AG04449 (cell line): ENCODE measurements at regions not wholly inside any gene's neighbourhood (a gene's known extent, or its start where the extent isn't known, plus 50 kb on each side); places are given as distances from the start of the nearest gene placed in this dataset.
"Not testable (repeated sequence)": the region's sequence is repeated elsewhere in the genome, so short reads cannot be mapped to it uniquely, and the experiment has no call there.

Source experiments
- CTCF ChIA-PET: fragments of 350-600 bp; formaldehyde crosslinking; extraction: SDS; loops from one replicate; lab custom pipeline; 2021; ENCODE audit warnings: antibody characterized with exemption; lab: Yijun Ruan, JAX
- POLR2A ChIA-PET: fragments of 400-600, 350-600 bp; formaldehyde crosslinking; extraction: SDS; loops from one replicate; lab custom pipeline; 2020; ENCODE audit warnings: antibody characterized with exemption, inconsistent platforms; lab: Yijun Ruan, JAX
- DNase-seq: peaks from one replicate; pipeline ENCODE4 v3.0.0-alpha.2; 2010; ENCODE audit warnings: low read depth, low spot score
- H3K4me3 ChIP-seq: 2 replicates; pipeline ENCODE4 v1.5.1; 2011; ENCODE audit warnings: low read depth, mild to moderate bottlenecking, control low read depth, low read length
- TF ChIP-seq, protein P1 (sequence below): IDR thresholded peaks from one replicate; pipeline ENCODE4 v1.5.1; 2011; ENCODE audit warnings: mild to moderate bottlenecking, moderate library complexity, low read length, control low read depth, inconsistent platforms; ENCODE audit not compliant: insufficient read depth; ENCODE audit errors: missing control alignments

DNA sequence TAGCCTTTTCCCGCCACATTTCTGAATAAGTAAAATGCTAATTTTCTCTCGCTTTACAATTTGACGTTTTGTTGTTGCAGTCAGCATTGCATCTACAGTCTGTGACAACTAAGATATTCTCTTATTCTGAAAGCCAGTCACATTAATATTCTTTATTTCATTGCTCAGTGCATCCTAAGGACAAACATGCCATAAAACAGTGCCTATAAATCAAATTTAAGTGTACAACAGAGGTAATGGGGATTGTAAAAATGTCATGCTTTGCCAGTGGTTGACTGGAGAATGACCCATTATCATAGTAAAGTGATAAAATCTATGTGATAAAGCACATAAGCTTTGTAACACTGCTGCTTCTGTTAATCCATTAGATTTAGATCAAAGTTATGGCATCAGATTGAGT, 1850.0 kb upstream of the ACO1 start:
- TF ChIP-seq, protein P1, sequence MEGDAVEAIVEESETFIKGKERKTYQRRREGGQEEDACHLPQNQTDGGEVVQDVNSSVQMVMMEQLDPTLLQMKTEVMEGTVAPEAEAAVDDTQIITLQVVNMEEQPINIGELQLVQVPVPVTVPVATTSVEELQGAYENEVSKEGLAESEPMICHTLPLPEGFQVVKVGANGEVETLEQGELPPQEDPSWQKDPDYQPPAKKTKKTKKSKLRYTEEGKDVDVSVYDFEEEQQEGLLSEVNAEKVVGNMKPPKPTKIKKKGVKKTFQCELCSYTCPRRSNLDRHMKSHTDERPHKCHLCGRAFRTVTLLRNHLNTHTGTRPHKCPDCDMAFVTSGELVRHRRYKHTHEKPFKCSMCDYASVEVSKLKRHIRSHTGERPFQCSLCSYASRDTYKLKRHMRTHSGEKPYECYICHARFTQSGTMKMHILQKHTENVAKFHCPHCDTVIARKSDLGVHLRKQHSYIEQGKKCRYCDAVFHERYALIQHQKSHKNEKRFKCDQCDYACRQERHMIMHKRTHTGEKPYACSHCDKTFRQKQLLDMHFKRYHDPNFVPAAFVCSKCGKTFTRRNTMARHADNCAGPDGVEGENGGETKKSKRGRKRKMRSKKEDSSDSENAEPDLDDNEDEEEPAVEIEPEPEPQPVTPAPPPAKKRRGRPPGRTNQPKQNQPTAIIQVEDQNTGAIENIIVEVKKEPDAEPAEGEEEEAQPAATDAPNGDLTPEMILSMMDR: no peak
- H3K4me3 ChIP-seq: no peak overlapping the region
- DNase-seq: no peak
- ChIA-PET POLR2A (no interaction called here), CTCF (no interaction called here)

DNA sequence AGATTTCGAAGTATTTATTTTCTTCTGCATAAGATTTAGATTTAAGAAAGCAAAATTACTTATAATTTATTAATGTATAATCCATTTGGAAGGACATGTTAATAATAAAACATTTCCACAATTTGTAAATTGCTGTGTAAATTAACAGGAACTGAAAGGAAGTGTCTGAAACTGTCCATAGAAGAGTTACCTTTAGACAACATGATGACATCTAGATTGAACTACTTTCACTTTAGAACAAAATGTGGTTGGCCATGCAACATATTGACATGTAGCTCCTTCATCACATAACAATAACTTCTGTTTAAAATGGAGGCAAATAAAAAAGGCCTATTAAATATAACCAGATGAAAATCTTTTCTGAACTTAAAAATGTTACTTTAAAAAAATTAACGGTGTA, 1849.5 kb upstream of the ACO1 start:
- TF ChIP-seq, protein P1: no peak
- no peak overlapping the region for H3K4me3 ChIP-seq
- DNase-seq: no peak
- ChIA-PET POLR2A (no interaction called here), CTCF (no interaction called here)

DNA sequence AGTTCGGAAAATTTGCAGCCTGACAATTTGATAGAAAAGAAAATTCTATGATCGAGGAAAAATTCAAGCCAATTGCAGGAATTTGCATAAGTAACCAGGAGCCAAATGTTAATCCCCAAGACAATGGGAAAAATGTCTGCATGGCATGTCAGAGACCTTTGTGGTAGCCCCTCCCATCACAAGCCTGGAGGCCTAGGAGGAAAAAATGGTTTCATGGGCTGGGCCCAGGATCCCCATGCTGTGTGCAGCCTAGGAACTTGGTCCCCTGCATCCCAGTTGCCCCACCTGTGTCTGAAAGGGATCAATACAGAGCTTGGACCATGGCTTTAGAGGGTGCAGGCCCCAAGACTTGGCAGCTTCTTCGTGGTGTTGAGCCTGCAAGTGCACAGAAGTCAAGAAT, 1847.9 kb upstream of the ACO1 start:
- no peak overlapping the region for H3K4me3 ChIP-seq
- TF ChIP-seq, protein P1: no peak
- ChIA-PET POLR2A (no interaction called here), CTCF (no interaction called here)
- DNase-seq: no peak

DNA sequence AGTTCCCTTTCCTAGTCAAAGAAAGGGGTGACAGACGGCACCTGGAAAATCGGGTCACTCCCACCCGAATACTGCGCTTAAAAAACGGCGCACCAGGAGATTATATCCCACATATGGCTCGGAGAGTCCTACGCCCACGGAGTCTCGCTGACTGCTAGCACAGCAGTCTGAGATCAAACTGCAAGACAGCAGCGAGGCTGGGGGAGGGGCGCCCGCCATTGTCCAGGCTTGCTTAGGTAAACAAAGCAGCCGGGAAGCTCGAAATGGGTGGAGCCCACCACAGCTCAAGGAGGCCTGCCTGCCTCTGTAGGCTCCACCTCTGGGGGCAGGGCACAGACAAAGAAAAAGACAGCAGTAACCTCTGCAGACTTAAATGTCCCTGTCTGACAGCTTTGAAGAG, 1844.7 kb upstream of the ACO1 start:
- POLR2A ChIA-PET, DNase-seq, H3K4me3 ChIP-seq, CTCF ChIA-PET: not testable (repeated sequence)

DNA sequence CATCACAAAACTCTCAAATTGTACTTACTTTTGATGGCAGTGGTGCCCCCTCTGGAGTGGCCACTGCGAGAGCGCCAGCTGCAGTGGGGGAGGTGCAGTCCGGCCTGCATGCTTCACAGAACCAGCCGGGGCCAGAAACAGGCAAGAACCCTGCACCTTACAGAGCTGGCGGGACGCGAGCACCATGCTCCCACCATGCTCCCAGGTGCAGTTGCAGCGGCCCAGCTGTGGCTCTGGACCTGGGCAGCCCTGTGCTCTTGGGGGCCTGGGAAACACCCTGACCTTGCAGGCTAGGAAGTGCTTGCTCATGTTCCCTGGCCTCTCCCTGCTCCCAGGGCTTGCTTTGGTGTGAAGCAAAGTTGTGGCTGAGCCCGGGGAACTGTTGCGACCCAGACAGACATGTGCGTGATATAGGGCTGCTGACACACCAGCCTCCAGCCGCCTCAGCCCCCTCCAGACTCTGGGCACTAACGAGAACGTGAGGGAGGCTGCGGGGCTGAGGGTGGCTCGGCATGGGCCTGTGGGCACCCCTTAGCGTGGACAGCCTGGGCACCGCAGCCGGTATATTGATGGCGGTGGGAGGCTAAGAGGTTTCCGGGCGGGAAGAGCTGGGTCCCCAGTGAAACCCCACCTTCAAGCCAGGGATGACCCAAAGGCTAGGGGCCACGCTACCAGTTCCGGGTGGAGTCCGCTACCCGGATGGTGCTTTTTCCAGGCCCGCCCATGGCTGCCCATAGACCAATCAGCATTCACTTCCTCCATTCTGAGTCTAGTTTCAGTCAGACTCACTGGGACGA, 1809.9 kb upstream of the ACO1 start:
- H3K4me3 ChIP-seq: no peak overlapping the region
- ChIA-PET CTCF (no interaction called here), POLR2A (no interaction called here)
- TF ChIP-seq, protein P1: no peak
- no peak for DNase-seq

DNA sequence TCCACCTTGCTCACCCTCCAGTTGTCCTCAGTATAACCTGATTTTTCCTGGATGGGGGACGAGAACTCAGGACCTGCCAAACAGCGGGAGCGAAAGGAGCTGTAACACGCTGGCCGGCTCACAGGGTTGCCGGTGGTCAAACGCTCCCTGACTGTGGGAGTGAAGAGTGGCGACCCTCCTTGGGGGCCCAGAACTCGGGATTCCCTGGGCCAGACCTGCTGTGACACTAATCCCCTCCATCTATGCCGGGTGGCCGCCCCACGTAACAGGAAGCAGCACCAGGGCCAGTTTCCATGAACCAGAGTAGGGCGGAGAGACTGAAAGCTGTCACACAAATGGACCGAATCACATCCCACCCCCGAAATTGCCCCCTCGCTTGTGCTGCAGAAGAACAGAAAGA, 1809.2 kb upstream of the ACO1 start:
- TF ChIP-seq, protein P1: no peak
- DNase-seq: no peak
- CTCF ChIA-PET: no interaction called here
- POLR2A ChIA-PET: no interaction called here
- H3K4me3 ChIP-seq: no peak overlapping the region

DNA sequence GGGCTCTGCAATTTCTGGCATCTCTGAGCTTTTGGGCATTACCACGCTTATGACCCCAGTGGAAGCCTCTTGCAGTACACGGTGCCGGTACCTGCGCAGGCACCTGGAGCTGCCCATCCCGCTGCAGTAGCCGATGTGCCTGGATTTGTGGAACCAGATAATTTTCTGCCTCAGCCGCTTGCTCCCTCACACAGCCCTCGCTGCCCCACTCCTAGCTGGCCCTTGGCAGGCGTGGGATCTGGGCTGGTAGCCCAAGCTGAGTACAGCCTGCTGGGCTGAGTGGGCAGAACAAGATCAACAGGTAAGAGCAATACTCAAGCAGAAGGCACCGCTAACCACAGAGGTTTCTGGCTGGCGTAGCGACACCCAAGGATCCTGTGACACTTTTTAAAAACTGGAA, 1808.8 kb upstream of the ACO1 start:
- ChIA-PET CTCF (no interaction called here), POLR2A (no interaction called here)
- H3K4me3 ChIP-seq: no peak overlapping the region
- DNase-seq: no peak
- TF ChIP-seq, protein P1: no peak
